ENCODE measurements at regions not wholly inside any gene's neighbourhood (a gene's known extent, or its start where the extent isn't known, plus 50 kb on each side); places are given as distances from the start of the nearest gene placed in this dataset.

GRCh38 chr7:70942791-70943190, 189.2 kb upstream of the GALNT17 start:
- TF ChIP-seq, protein P1, sequence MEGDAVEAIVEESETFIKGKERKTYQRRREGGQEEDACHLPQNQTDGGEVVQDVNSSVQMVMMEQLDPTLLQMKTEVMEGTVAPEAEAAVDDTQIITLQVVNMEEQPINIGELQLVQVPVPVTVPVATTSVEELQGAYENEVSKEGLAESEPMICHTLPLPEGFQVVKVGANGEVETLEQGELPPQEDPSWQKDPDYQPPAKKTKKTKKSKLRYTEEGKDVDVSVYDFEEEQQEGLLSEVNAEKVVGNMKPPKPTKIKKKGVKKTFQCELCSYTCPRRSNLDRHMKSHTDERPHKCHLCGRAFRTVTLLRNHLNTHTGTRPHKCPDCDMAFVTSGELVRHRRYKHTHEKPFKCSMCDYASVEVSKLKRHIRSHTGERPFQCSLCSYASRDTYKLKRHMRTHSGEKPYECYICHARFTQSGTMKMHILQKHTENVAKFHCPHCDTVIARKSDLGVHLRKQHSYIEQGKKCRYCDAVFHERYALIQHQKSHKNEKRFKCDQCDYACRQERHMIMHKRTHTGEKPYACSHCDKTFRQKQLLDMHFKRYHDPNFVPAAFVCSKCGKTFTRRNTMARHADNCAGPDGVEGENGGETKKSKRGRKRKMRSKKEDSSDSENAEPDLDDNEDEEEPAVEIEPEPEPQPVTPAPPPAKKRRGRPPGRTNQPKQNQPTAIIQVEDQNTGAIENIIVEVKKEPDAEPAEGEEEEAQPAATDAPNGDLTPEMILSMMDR (IDR thresholded peaks at IDR 0.05; ENCODE audit: insufficient read depth, low read length, poor library complexity, severe bottlenecking) = no peak
- TF ChIP-seq EZH2phosphoT487 (conservative IDR thresholded peaks at IDR 0.05; ENCODE audit: low read length) = no peak
